ENCODE measurements at regions not wholly inside any gene's neighbourhood (a gene's known extent, or its start where the extent isn't known, plus 50 kb on each side); places are given as distances from the start of the nearest gene placed in this dataset.

DNA sequence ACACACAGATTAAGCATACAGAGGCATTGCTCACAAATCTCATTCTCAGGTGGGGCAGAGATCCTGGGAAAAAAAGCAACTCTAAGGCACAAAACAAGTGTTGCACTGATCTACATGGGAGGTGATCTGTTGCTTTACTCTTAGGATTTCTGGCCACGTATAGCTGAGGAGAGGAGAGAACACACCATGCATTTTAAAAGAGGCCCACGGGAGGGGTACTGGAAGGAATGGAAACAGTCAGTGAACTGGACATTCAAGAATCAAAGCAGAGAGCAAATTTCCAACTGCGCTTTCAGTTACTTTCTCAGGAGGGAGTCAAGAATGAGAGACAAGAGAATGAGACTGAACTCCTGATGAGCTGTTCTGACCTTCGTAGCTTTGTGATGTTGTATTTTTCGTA, 1105.9 kb downstream of the CDH8 start:
- no peak for TF ChIP-seq EZH2phosphoT487 (IDR thresholded peaks at IDR 0.05; ENCODE audit: unreplicated experiment)
- TF ChIP-seq, protein P1, sequence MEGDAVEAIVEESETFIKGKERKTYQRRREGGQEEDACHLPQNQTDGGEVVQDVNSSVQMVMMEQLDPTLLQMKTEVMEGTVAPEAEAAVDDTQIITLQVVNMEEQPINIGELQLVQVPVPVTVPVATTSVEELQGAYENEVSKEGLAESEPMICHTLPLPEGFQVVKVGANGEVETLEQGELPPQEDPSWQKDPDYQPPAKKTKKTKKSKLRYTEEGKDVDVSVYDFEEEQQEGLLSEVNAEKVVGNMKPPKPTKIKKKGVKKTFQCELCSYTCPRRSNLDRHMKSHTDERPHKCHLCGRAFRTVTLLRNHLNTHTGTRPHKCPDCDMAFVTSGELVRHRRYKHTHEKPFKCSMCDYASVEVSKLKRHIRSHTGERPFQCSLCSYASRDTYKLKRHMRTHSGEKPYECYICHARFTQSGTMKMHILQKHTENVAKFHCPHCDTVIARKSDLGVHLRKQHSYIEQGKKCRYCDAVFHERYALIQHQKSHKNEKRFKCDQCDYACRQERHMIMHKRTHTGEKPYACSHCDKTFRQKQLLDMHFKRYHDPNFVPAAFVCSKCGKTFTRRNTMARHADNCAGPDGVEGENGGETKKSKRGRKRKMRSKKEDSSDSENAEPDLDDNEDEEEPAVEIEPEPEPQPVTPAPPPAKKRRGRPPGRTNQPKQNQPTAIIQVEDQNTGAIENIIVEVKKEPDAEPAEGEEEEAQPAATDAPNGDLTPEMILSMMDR (conservative IDR thresholded peaks at IDR 0.05; ENCODE audit: low read depth in 2 of 2): no peak
